ENCODE measurements at regions not wholly inside any gene's neighbourhood (a gene's known extent, or its start where the extent isn't known, plus 50 kb on each side); places are given as distances from the start of the nearest gene placed in this dataset.

GRCh38 chr18:8996771-8997432 lies 105.6 kb upstream of the NDUFV2 start:
- no peak overlapping the region for H3K4me3 ChIP-seq
- no peak overlapping the region for H3K27ac ChIP-seq
- peaks cover 0 to 5% of the 10 kb centered on the region in 2 donors for H3K9me3 ChIP-seq
- peaks cover 0 to 8% of the 10 kb centered on the region in 2 donors for H3K4me1 ChIP-seq
- peaks cover 0 to 20% of the 10 kb centered on the region in 2 donors for H3K27me3 ChIP-seq
- ATAC-seq, result peak; percentile 75
- no peak for TF ChIP-seq CTCF (IDR thresholded peaks at IDR 0.05)
- DNase-seq, result no peak
- H3K36me3 ChIP-seq, result no peaks in the 10 kb centered on the region
- intact Hi-C loops (cut with DNase I), result no loop called here

- Histone ChIP-seq H3K4me1 (peaks cover 0 to 8% of the 10 kb centered on the region in 2 donors), H3K9me3 (peaks cover 0 to 5% of the 10 kb centered on the region in 2 donors), H3K36me3 (no peaks in the 10 kb centered on the region), H3K4me3 (no peak overlapping the region), H3K27ac (no peak overlapping the region), H3K27me3 (peaks cover 0 to 20% of the 10 kb centered on the region in 2 donors)
- no peak for TF ChIP-seq CTCF (IDR thresholded peaks at IDR 0.05)
- intact Hi-C loops (cut with DNase I), result no loop called here
- ATAC-seq (peak; percentile 30), DNase-seq (no peak)
These were observed 104.9 kb upstream of the NDUFV2 start for GRCh38 chr18:8997634-8998033.

GRCh38 chr18:8998481-8999217 lies 103.8 kb upstream of the NDUFV2 start:
- Histone ChIP-seq H3K27me3 (peaks cover 0 to 20% of the 10 kb centered on the region in 2 donors), H3K4me3 (no peak overlapping the region), H3K36me3 (no peaks in the 10 kb centered on the region), H3K4me1 (peaks cover 0 to 8% of the 10 kb centered on the region in 2 donors), H3K27ac (no peak overlapping the region), H3K9me3 (peaks cover 0 to 5% of the 10 kb centered on the region in 2 donors)
- no peak for TF ChIP-seq CTCF (IDR thresholded peaks at IDR 0.05)
- ATAC-seq, result peak; percentile 68
- no peak for DNase-seq
- intact Hi-C loops (cut with DNase I), result no loop called here

GRCh38 chr18:8999872-9000271 lies 102.6 kb upstream of the NDUFV2 start:
- H3K4me3 ChIP-seq, result no peak overlapping the region
- DNase-seq, result no peak
- peaks cover 0 to 8% of the 10 kb centered on the region in 2 donors for H3K4me1 ChIP-seq
- peaks cover 0 to 5% of the 10 kb centered on the region in 2 donors for H3K9me3 ChIP-seq
- intact Hi-C loops (cut with DNase I), result no loop called here
- TF ChIP-seq CTCF (IDR thresholded peaks at IDR 0.05), result no peak
- no peak for ATAC-seq
- H3K27ac ChIP-seq, result no peak overlapping the region
- no peaks in the 10 kb centered on the region for H3K36me3 ChIP-seq
- peaks cover 0 to 20% of the 10 kb centered on the region in 2 donors for H3K27me3 ChIP-seq

- TF ChIP-seq CTCF (IDR thresholded peaks at IDR 0.05), result no peak
- Histone ChIP-seq H3K36me3 (no peaks in the 10 kb centered on the region), H3K9me3 (peaks cover 0 to 5% of the 10 kb centered on the region in 2 donors), H3K4me1 (peaks cover 0 to 8% of the 10 kb centered on the region in 2 donors), H3K27me3 (peaks cover 0 to 20% of the 10 kb centered on the region in 2 donors), H3K4me3 (no peak overlapping the region), H3K27ac (no peak overlapping the region)
- intact Hi-C loops (cut with DNase I), result no loop called here
- DNase-seq (no peak), ATAC-seq (no peak)
These were observed 101.8 kb upstream of the NDUFV2 start for GRCh38 chr18:9000733-9001132.
